ENCODE measurements at regions not wholly inside any gene's neighbourhood (a gene's known extent, or its start where the extent isn't known, plus 50 kb on each side); places are given as distances from the start of the nearest gene placed in this dataset.

- TF ChIP-seq REST (IDR thresholded peaks at IDR 0.05; ENCODE audit: insufficient read depth in 1 of 2, low read depth in 2 of 2, low read length in 2 of 2) (no peak), TAF1 (IDR thresholded peaks at IDR 0.05; ENCODE audit: borderline replicate concordance, insufficient read depth, low read length) (no peak), POLR2AphosphoS5 (IDR thresholded peaks at IDR 0.05; ENCODE audit: low read depth, low read length) (no peak), SIN3A (IDR thresholded peaks at IDR 0.05; ENCODE audit: borderline replicate concordance, insufficient read depth, low read length) (no peak), FOXP2 (optimal IDR thresholded peaks at IDR 0.05; ENCODE audit: borderline replicate concordance, extremely low read depth, extremely low read length, insufficient read depth) (no peak)
Measured at GRCh38 chr16:31707743-31708335, 165.8 kb upstream of the ZNF267 start.

GRCh38 chr16:31708348-31708747 lies 165.3 kb upstream of the ZNF267 start:
- TF ChIP-seq TAF1 (IDR thresholded peaks at IDR 0.05; ENCODE audit: borderline replicate concordance, insufficient read depth, low read length) (no peak), POLR2AphosphoS5 (IDR thresholded peaks at IDR 0.05; ENCODE audit: low read depth, low read length) (no peak), FOXP2 (optimal IDR thresholded peaks at IDR 0.05; ENCODE audit: borderline replicate concordance, extremely low read depth, extremely low read length, insufficient read depth) (no peak), SIN3A (IDR thresholded peaks at IDR 0.05; ENCODE audit: borderline replicate concordance, insufficient read depth, low read length) (no peak), REST (IDR thresholded peaks at IDR 0.05; ENCODE audit: insufficient read depth in 1 of 2, low read depth in 2 of 2, low read length in 2 of 2) (no peak)

GRCh38 chr16:31709181-31709580 lies 164.4 kb upstream of the ZNF267 start:
- TF ChIP-seq SIN3A (IDR thresholded peaks at IDR 0.05; ENCODE audit: borderline replicate concordance, insufficient read depth, low read length) (no peak), TAF1 (IDR thresholded peaks at IDR 0.05; ENCODE audit: borderline replicate concordance, insufficient read depth, low read length) (no peak), REST (IDR thresholded peaks at IDR 0.05; ENCODE audit: insufficient read depth in 1 of 2, low read depth in 2 of 2, low read length in 2 of 2) (no peak), POLR2AphosphoS5 (IDR thresholded peaks at IDR 0.05; ENCODE audit: low read depth, low read length) (no peak), FOXP2 (optimal IDR thresholded peaks at IDR 0.05; ENCODE audit: borderline replicate concordance, extremely low read depth, extremely low read length, insufficient read depth) (no peak)

- TF ChIP-seq POLR2AphosphoS5 (IDR thresholded peaks at IDR 0.05; ENCODE audit: low read depth, low read length) (no peak), TAF1 (IDR thresholded peaks at IDR 0.05; ENCODE audit: borderline replicate concordance, insufficient read depth, low read length) (no peak), REST (IDR thresholded peaks at IDR 0.05; ENCODE audit: insufficient read depth in 1 of 2, low read depth in 2 of 2, low read length in 2 of 2) (no peak), FOXP2 (optimal IDR thresholded peaks at IDR 0.05; ENCODE audit: borderline replicate concordance, extremely low read depth, extremely low read length, insufficient read depth) (no peak), SIN3A (IDR thresholded peaks at IDR 0.05; ENCODE audit: borderline replicate concordance, insufficient read depth, low read length) (no peak)
Measured at GRCh38 chr16:31710134-31710533, 163.5 kb upstream of the ZNF267 start.

All from PFSK-1 (cell line).